Activated naive CD8-positive, alpha-beta T cell treated with anti-CD3 and anti-CD28 coated beads for 36 hours (primary cell): ENCODE measurements at regions not wholly inside any gene's neighbourhood (a gene's known extent, or its start where the extent isn't known, plus 50 kb on each side); places are given as distances from the start of the nearest gene placed in this dataset.
"Not testable (repeated sequence)": the region's sequence is repeated elsewhere in the genome, so short reads cannot be mapped to it uniquely, and the experiment has no call there.

ENCODE experiments used
- DNase-seq: peaks from one replicate; pipeline ENCODE4 v3.0.0; 2021
- H3K27ac Mint-ChIP-seq: one replicate; pipeline ENCODE4 v1.8.0; 2022; ENCODE audit warnings: mild to moderate bottlenecking, moderate library complexity, mixed read lengths
- H3K27me3 Mint-ChIP-seq: one replicate; pipeline ENCODE4 v1.8.0; 2022; ENCODE audit warnings: mild to moderate bottlenecking, mixed read lengths
- H3K36me3 Mint-ChIP-seq: one replicate; pipeline ENCODE4 v1.8.0; 2021; ENCODE audit warnings: mild to moderate bottlenecking, mixed read lengths
- H3K4me1 Mint-ChIP-seq: one replicate; pipeline ENCODE4 v1.8.0; 2021; ENCODE audit warnings: mixed read lengths
- H3K4me3 Mint-ChIP-seq: one replicate; pipeline ENCODE4 v1.8.0; 2022; ENCODE audit warnings: mild to moderate bottlenecking, moderate library complexity, mixed read lengths
- H3K9me3 Mint-ChIP-seq: one replicate; pipeline ENCODE4 v1.8.0; 2022; ENCODE audit warnings: mixed read lengths

GRCh38 chr1:4170548-4171340, 270.7 kb upstream of the C1orf174 start:
- Mint-ChIP-seq H3K4me3 (no peak overlapping the region), H3K4me1 (no peaks in the 10 kb centered on the region), H3K9me3 (no peaks in the 10 kb centered on the region), H3K36me3 (no peaks in the 10 kb centered on the region), H3K27ac (no peak overlapping the region), H3K27me3 (peaks cover 25% of the 10 kb centered on the region)
- DNase-seq, result no peak

- H3K27me3 Mint-ChIP-seq, result peaks cover 18% of the 10 kb centered on the region
- no peak overlapping the region for H3K27ac Mint-ChIP-seq
- no peaks in the 10 kb centered on the region for H3K9me3 Mint-ChIP-seq
- no peak for DNase-seq
- no peaks in the 10 kb centered on the region for H3K36me3 Mint-ChIP-seq
- H3K4me3 Mint-ChIP-seq, result no peak overlapping the region
- no peaks in the 10 kb centered on the region for H3K4me1 Mint-ChIP-seq
These were observed 271.7 kb upstream of the C1orf174 start for GRCh38 chr1:4171480-4172450.

- Mint-ChIP-seq H3K36me3 (no peaks in the 10 kb centered on the region), H3K4me3 (no peak overlapping the region), H3K27ac (no peak overlapping the region), H3K4me1 (peaks cover 2% of the 10 kb centered on the region), H3K27me3 (peaks cover 14% of the 10 kb centered on the region), H3K9me3 (no peaks in the 10 kb centered on the region)
- DNase-seq, result peak; percentile 36
These were observed 272.9 kb upstream of the C1orf174 start for GRCh38 chr1:4172644-4173599.

- Mint-ChIP-seq H3K27me3 (peaks cover 14% of the 10 kb centered on the region), H3K9me3 (no peaks in the 10 kb centered on the region), H3K4me1 (peaks cover 2% of the 10 kb centered on the region), H3K4me3 (no peak overlapping the region), H3K36me3 (no peaks in the 10 kb centered on the region), H3K27ac (no peak overlapping the region)
- DNase-seq, result no peak
These were observed 273.7 kb upstream of the C1orf174 start for GRCh38 chr1:4173731-4174130.

GRCh38 chr1:4174291-4175200, 274.5 kb upstream of the C1orf174 start:
- H3K27me3 Mint-ChIP-seq, result peaks cover 14% of the 10 kb centered on the region
- no peaks in the 10 kb centered on the region for H3K36me3 Mint-ChIP-seq
- H3K9me3 Mint-ChIP-seq, result no peaks in the 10 kb centered on the region
- no peak overlapping the region for H3K27ac Mint-ChIP-seq
- no peak overlapping the region for H3K4me3 Mint-ChIP-seq
- peaks cover 2% of the 10 kb centered on the region for H3K4me1 Mint-ChIP-seq
- DNase-seq, result no peak

- no peak for DNase-seq
- H3K36me3 Mint-ChIP-seq, result no peaks in the 10 kb centered on the region
- H3K4me1 Mint-ChIP-seq, result peaks cover 2% of the 10 kb centered on the region
- H3K9me3 Mint-ChIP-seq, result no peaks in the 10 kb centered on the region
- H3K4me3 Mint-ChIP-seq, result no peak overlapping the region
- H3K27me3 Mint-ChIP-seq, result peaks cover 14% of the 10 kb centered on the region
- no peak overlapping the region for H3K27ac Mint-ChIP-seq
These were observed 275.7 kb upstream of the C1orf174 start for GRCh38 chr1:4175566-4176405.

- H3K9me3 Mint-ChIP-seq, result no peaks in the 10 kb centered on the region
- no peak for DNase-seq
- H3K4me1 Mint-ChIP-seq, result peaks cover 2% of the 10 kb centered on the region
- H3K27me3 Mint-ChIP-seq, result peaks cover 14% of the 10 kb centered on the region
- no peaks in the 10 kb centered on the region for H3K36me3 Mint-ChIP-seq
- H3K4me3 Mint-ChIP-seq, result no peak overlapping the region
- H3K27ac Mint-ChIP-seq, result no peak overlapping the region
These were observed 276.8 kb upstream of the C1orf174 start for GRCh38 chr1:4176841-4177240.

- Mint-ChIP-seq H3K27me3 (peaks cover 9% of the 10 kb centered on the region), H3K27ac (no peak overlapping the region), H3K4me1 (peaks cover 2% of the 10 kb centered on the region), H3K4me3 (no peak overlapping the region), H3K36me3 (no peaks in the 10 kb centered on the region), H3K9me3 (no peaks in the 10 kb centered on the region)
- DNase-seq, result no peak
These were observed 277.5 kb upstream of the C1orf174 start for GRCh38 chr1:4177425-4178150.

- H3K27ac Mint-ChIP-seq, result no peak overlapping the region
These were observed 278.5 kb upstream of the C1orf174 start for GRCh38 chr1:4178501-4179113.

GRCh38 chr1:4179914-4180735, 280.1 kb upstream of the C1orf174 start:
- Mint-ChIP-seq H3K9me3 (no peaks in the 10 kb centered on the region), H3K4me3 (no peak overlapping the region), H3K4me1 (peaks cover 2% of the 10 kb centered on the region), H3K27me3 (no peaks in the 10 kb centered on the region), H3K36me3 (no peaks in the 10 kb centered on the region), H3K27ac (no peak overlapping the region)
- DNase-seq, result no peak

More at GRCh38 chr1:4178501-4179113, 278.5 kb upstream of the C1orf174 start:
- no peak overlapping the region for H3K4me3 Mint-ChIP-seq
- no peaks in the 10 kb centered on the region for H3K9me3 Mint-ChIP-seq
- no peak for DNase-seq
- H3K4me1 Mint-ChIP-seq, result peaks cover 2% of the 10 kb centered on the region
- no peaks in the 10 kb centered on the region for H3K36me3 Mint-ChIP-seq
- peaks cover 7% of the 10 kb centered on the region for H3K27me3 Mint-ChIP-seq

GRCh38 chr1:4186486-4186885, 286.4 kb upstream of the C1orf174 start:
- not testable (repeated sequence) for H3K27ac Mint-ChIP-seq, H3K9me3 Mint-ChIP-seq, H3K36me3 Mint-ChIP-seq

GRCh38 chr1:4203501-4203900, 303.4 kb upstream of the C1orf174 start:
- Mint-ChIP-seq H3K4me3 (no peak overlapping the region), H3K9me3 (peaks cover 11% of the 10 kb centered on the region), H3K27ac (no peak overlapping the region), H3K36me3 (no peaks in the 10 kb centered on the region), H3K4me1 (no peaks in the 10 kb centered on the region), H3K27me3 (peaks cover 13% of the 10 kb centered on the region)
- no peak for DNase-seq

More at GRCh38 chr1:4186486-4186885, 286.4 kb upstream of the C1orf174 start:
- DNase-seq, H3K4me1 Mint-ChIP-seq, H3K27me3 Mint-ChIP-seq, H3K4me3 Mint-ChIP-seq: not testable (repeated sequence)
